Adrenal gland (tissue), 5 donors: ENCODE measurements at regions not wholly inside any gene's neighbourhood (a gene's known extent, or its start where the extent isn't known, plus 50 kb on each side); places are given as distances from the start of the nearest gene placed in this dataset.

Experiments
- POLR2A ChIP-seq, 2 donors: fragments of 450-650 bp; IDR thresholded peaks; one replicate each; pipeline ENCODE4 v1.6.1; 2017; ENCODE audit warnings: antibody characterized with exemption in 2 of 2, mild to moderate bottlenecking in 2 of 2, moderate library complexity in 1 of 2
- TF ChIP-seq, protein P1 (sequence below), 6 experiments: fragments of 450-650 bp in 4 of 6; fragments of 200-600 bp in 2 of 6; sonication (generic) in 1 of 6; IDR thresholded peaks; 1 replicate in 5 of 6; 2 replicates in 1 of 6; pipeline versions ENCODE4 v1.5.1 to v1.8.0; 2016 to 2021; ENCODE audit warnings: antibody characterized with exemption in 6 of 6, mild to moderate bottlenecking in 2 of 6, moderate library complexity in 1 of 6
- donor health status: DM: no; HTN: no; CAD: no.

DNA sequence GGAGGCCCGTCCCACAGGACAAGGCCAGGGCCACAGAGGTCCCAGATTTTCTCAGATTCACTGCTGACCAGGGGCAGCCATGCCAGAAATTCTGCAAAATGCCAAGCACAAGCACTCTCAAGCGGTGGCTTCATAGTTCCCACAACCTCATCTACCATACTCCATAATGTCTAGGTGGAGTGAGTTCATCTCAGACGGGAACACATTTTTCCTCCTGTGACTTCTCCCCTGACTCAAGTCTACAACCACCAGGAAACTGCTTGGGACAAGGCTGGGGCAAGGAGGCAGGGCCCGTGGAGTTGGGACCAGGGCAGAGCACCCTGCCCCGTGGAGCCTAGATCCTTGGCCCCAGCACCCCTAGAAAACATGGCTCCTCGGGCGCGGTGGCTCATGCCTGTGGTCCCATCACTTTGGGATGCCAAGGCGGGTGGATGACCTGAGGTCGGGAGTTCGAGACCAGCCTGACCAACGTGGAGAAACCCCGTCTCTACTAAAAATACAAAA is 150.7 kb upstream of the HAAO start:
- TF ChIP-seq, protein P1, sequence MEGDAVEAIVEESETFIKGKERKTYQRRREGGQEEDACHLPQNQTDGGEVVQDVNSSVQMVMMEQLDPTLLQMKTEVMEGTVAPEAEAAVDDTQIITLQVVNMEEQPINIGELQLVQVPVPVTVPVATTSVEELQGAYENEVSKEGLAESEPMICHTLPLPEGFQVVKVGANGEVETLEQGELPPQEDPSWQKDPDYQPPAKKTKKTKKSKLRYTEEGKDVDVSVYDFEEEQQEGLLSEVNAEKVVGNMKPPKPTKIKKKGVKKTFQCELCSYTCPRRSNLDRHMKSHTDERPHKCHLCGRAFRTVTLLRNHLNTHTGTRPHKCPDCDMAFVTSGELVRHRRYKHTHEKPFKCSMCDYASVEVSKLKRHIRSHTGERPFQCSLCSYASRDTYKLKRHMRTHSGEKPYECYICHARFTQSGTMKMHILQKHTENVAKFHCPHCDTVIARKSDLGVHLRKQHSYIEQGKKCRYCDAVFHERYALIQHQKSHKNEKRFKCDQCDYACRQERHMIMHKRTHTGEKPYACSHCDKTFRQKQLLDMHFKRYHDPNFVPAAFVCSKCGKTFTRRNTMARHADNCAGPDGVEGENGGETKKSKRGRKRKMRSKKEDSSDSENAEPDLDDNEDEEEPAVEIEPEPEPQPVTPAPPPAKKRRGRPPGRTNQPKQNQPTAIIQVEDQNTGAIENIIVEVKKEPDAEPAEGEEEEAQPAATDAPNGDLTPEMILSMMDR (IDR thresholded peaks at IDR 0.05), result no peak
- no peak for TF ChIP-seq POLR2A (IDR thresholded peaks at IDR 0.05)
